Prostate gland (tissue), 2 donors: ENCODE measurements at regions not wholly inside any gene's neighbourhood (a gene's known extent, or its start where the extent isn't known, plus 50 kb on each side); places are given as distances from the start of the nearest gene placed in this dataset.

Source experiments
- DNase-seq: peaks from one replicate; pipeline ENCODE4 v3.0.0-alpha.2; 2019; ENCODE audit warnings: low spot score
- H3K27ac ChIP-seq, 2 donors: fragments of 200-600 bp; sonication (generic); 2 replicates each; pipeline ENCODE4 v1.5.1; 2017 to 2019
- H3K27me3 ChIP-seq: fragments of 200-600 bp; sonication (generic); replicated peaks from 2 replicates; pipeline ENCODE4 v1.5.1; 2019; ENCODE audit not compliant: insufficient read depth
- H3K36me3 ChIP-seq, 2 donors: fragments of 200-600 bp; sonication (generic); 1 replicate in 1 of 2; 2 replicates in 1 of 2; pipeline versions ENCODE4 v1.5.1 to v1.8.1; 2017 to 2019
- H3K4me1 ChIP-seq: fragments of 200-600 bp; sonication (generic); replicated peaks from 2 replicates; pipeline ENCODE4 v1.5.1; 2019
- H3K4me3 ChIP-seq, 2 donors: fragments of 200-600 bp; sonication (generic); 2 replicates each; pipeline ENCODE4 v1.5.1; 2017 to 2019
- H3K9me3 ChIP-seq: fragments of 200-600 bp; sonication (generic); 2 replicates; pipeline ENCODE4 v1.5.1; 2017
- POLR2A ChIP-seq: fragments of 450-650 bp; IDR thresholded peaks from one replicate; pipeline ENCODE4 v1.6.1; 2016; ENCODE audit warnings: antibody characterized with exemption, mild to moderate bottlenecking
- POLR2AphosphoS5 ChIP-seq: sonication (generic); formaldehyde crosslinking; IDR thresholded peaks from one replicate; pipeline ENCODE4 v1.6.1; 2017; ENCODE audit warnings: antibody characterized with exemption
- WGBS: methylation state at CpG from one replicate; pipeline ENCODE4 v1.1.5; 2018; 5-methylcytosine and 5-hydroxymethylcytosine counted together
- intact Hi-C: fragments of 100-400 bp; cut with DNase I; formaldehyde crosslinking; loops from one replicate; pipeline ENCODE4 v1.14.2; 2022
- TF ChIP-seq, protein P1 (sequence below), 4 experiments: fragments of 200-600 bp in 2 of 4; fragments of 450-650 bp in 2 of 4; sonication (generic) in 2 of 4; IDR thresholded peaks; 1 replicate in 3 of 4; 2 replicates in 1 of 4; pipeline ENCODE4 v1.5.1; 2016 to 2019; ENCODE audit warnings: antibody characterized with exemption in 4 of 4, mild to moderate bottlenecking in 2 of 4, moderate library complexity in 2 of 4

DNA sequence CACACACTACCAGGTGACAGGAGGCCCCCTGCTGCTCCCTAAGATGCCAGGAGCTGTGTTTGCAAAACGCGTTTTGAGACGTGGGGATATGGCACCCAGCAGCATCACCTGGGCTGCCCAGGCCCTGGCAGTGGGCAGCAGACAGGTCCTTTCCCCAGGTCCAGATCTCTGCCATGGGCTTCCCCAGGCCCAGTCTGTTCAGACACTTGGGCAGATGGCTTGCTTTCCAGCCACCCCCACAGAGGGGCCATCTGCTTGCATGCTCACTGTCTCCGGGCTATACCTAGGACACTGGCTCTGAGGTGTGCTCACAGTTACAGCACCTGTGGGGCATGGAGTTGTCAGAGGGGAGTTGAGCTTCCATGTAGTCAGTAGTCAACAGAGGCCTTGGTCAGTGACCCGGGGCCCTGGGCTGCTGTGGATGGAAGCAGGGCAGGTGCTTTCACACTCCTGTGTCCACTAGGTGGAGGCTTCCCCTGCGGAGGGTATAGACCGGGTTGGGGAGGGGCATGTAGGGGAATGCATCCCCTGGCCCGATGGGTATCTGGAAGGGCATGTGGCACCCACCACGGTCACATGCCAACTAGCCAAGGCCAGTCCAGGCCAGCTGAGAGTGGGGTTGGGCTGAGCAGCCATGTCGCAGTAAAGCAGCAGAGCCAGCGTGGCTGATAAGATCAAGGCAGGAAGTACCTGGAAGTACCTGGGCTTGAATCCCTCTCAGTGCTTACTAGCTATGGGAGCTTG, 185.4 kb upstream of the SLC24A3 start:
- Histone ChIP-seq H3K27me3 (no peaks in the 10 kb centered on the region), H3K27ac (no peak overlapping the region), H3K36me3 (no peaks in the 10 kb centered on the region), H3K4me1 (no peaks in the 10 kb centered on the region), H3K9me3 (no peaks in the 10 kb centered on the region), H3K4me3 (no peak overlapping the region)
- TF ChIP-seq, protein P1, sequence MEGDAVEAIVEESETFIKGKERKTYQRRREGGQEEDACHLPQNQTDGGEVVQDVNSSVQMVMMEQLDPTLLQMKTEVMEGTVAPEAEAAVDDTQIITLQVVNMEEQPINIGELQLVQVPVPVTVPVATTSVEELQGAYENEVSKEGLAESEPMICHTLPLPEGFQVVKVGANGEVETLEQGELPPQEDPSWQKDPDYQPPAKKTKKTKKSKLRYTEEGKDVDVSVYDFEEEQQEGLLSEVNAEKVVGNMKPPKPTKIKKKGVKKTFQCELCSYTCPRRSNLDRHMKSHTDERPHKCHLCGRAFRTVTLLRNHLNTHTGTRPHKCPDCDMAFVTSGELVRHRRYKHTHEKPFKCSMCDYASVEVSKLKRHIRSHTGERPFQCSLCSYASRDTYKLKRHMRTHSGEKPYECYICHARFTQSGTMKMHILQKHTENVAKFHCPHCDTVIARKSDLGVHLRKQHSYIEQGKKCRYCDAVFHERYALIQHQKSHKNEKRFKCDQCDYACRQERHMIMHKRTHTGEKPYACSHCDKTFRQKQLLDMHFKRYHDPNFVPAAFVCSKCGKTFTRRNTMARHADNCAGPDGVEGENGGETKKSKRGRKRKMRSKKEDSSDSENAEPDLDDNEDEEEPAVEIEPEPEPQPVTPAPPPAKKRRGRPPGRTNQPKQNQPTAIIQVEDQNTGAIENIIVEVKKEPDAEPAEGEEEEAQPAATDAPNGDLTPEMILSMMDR (IDR thresholded peaks at IDR 0.05) = no peak
- TF ChIP-seq POLR2AphosphoS5 = no peak
- no peak for TF ChIP-seq POLR2A
- DNase-seq = no peak
- intact Hi-C loops = no loop called here
- 61% methylated on average over 11 of the region's 11 CpGs for WGBS

GRCh38 chr20:19027971-19028370, 184.5 kb upstream of the SLC24A3 start:
- no peaks in the 10 kb centered on the region for H3K9me3 ChIP-seq
- DNase-seq = no peak
- H3K4me3 ChIP-seq = no peak overlapping the region
- no peak overlapping the region for H3K27ac ChIP-seq
- TF ChIP-seq, protein P1 (IDR thresholded peaks at IDR 0.05) = no peak
- TF ChIP-seq POLR2AphosphoS5 = no peak
- TF ChIP-seq POLR2A = no peak
- intact Hi-C loops = no loop called here
- H3K27me3 ChIP-seq = no peaks in the 10 kb centered on the region
- H3K4me1 ChIP-seq = no peaks in the 10 kb centered on the region
- 89% methylated on average over 9 of the region's 9 CpGs for WGBS
- no peaks in the 10 kb centered on the region for H3K36me3 ChIP-seq

GRCh38 chr20:19041787-19042186, 170.7 kb upstream of the SLC24A3 start:
- WGBS = 70% methylated on average over 3 of the region's 3 CpGs
- Histone ChIP-seq H3K36me3 (no peaks in the 10 kb centered on the region), H3K27me3 (no peaks in the 10 kb centered on the region), H3K4me3 (no peak overlapping the region), H3K27ac (no peak overlapping the region), H3K4me1 (no peaks in the 10 kb centered on the region), H3K9me3 (no peaks in the 10 kb centered on the region)
- no peak for TF ChIP-seq POLR2AphosphoS5
- TF ChIP-seq POLR2A = no peak
- TF ChIP-seq, protein P1 (IDR thresholded peaks at IDR 0.05) = no peak
- intact Hi-C loops = no loop called here
- DNase-seq = no peak

- no peaks in the 10 kb centered on the region for H3K9me3 ChIP-seq
- no peak overlapping the region for H3K4me3 ChIP-seq
- TF ChIP-seq, protein P1 (IDR thresholded peaks at IDR 0.05) = no peak
- TF ChIP-seq POLR2AphosphoS5 (no peak), POLR2A (no peak)
- WGBS = 66% methylated on average over 4 of the region's 4 CpGs
- H3K27me3 ChIP-seq = no peaks in the 10 kb centered on the region
- no peaks in the 10 kb centered on the region for H3K36me3 ChIP-seq
- H3K4me1 ChIP-seq = no peaks in the 10 kb centered on the region
- no peak overlapping the region for H3K27ac ChIP-seq
- DNase-seq = no peak
- intact Hi-C loops = no loop called here
Observed at GRCh38 chr20:19045371-19045770, 167.1 kb upstream of the SLC24A3 start.
